ENCODE measurements at regions not wholly inside any gene's neighbourhood (a gene's known extent, or its start where the extent isn't known, plus 50 kb on each side); places are given as distances from the start of the nearest gene placed in this dataset.

GRCh38 chr18:77187189-77187588 is 54.6 kb upstream of the MBP start:
- Histone ChIP-seq H3K36me3 (no peaks in the 10 kb centered on the region), H3K27me3 (no peaks in the 10 kb centered on the region), H3K4me1 (no peaks in the 10 kb centered on the region), H3K4me3 (no peak overlapping the region), H3K27ac (no peak overlapping the region), H3K9me3 (no peaks in the 10 kb centered on the region)
- no peak for DNase-seq
- no peak for TF ChIP-seq POLR2A (IDR thresholded peaks at IDR 0.05)
- TF ChIP-seq, protein P1, sequence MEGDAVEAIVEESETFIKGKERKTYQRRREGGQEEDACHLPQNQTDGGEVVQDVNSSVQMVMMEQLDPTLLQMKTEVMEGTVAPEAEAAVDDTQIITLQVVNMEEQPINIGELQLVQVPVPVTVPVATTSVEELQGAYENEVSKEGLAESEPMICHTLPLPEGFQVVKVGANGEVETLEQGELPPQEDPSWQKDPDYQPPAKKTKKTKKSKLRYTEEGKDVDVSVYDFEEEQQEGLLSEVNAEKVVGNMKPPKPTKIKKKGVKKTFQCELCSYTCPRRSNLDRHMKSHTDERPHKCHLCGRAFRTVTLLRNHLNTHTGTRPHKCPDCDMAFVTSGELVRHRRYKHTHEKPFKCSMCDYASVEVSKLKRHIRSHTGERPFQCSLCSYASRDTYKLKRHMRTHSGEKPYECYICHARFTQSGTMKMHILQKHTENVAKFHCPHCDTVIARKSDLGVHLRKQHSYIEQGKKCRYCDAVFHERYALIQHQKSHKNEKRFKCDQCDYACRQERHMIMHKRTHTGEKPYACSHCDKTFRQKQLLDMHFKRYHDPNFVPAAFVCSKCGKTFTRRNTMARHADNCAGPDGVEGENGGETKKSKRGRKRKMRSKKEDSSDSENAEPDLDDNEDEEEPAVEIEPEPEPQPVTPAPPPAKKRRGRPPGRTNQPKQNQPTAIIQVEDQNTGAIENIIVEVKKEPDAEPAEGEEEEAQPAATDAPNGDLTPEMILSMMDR (IDR thresholded peaks at IDR 0.05): no peak
- intact Hi-C loops (cut with DNase I; ENCODE audit: low total_unique reads): no loop called here

- H3K4me3 ChIP-seq: no peak overlapping the region
- no peaks in the 10 kb centered on the region for H3K4me1 ChIP-seq
- no peaks in the 10 kb centered on the region for H3K9me3 ChIP-seq
- peak overlapping the region; percentile 2 to 26 for H3K27ac ChIP-seq
- TF ChIP-seq, protein P1 (IDR thresholded peaks at IDR 0.05): no peak
- no peak for DNase-seq
- intact Hi-C loops (cut with DNase I; ENCODE audit: low total_unique reads): no loop called here
- no peaks in the 10 kb centered on the region for H3K27me3 ChIP-seq
- H3K36me3 ChIP-seq: no peaks in the 10 kb centered on the region
These were observed 58.4 kb upstream of the GALR1 start for GRCh38 chr18:77191071-77191751.

GRCh38 chr18:77197073-77197472 is 52.6 kb upstream of the GALR1 start:
- H3K4me3 ChIP-seq: no peak overlapping the region
- H3K36me3 ChIP-seq: no peaks in the 10 kb centered on the region
- H3K27ac ChIP-seq: no peak overlapping the region
- no peak for DNase-seq
- intact Hi-C loops (cut with DNase I; ENCODE audit: low total_unique reads): no loop called here
- no peaks in the 10 kb centered on the region for H3K9me3 ChIP-seq
- no peak for TF ChIP-seq POLR2A (IDR thresholded peaks at IDR 0.05)
- TF ChIP-seq, protein P1 (IDR thresholded peaks at IDR 0.05): no peak
- no peaks in the 10 kb centered on the region for H3K27me3 ChIP-seq
- no peaks in the 10 kb centered on the region for H3K4me1 ChIP-seq

DNA sequence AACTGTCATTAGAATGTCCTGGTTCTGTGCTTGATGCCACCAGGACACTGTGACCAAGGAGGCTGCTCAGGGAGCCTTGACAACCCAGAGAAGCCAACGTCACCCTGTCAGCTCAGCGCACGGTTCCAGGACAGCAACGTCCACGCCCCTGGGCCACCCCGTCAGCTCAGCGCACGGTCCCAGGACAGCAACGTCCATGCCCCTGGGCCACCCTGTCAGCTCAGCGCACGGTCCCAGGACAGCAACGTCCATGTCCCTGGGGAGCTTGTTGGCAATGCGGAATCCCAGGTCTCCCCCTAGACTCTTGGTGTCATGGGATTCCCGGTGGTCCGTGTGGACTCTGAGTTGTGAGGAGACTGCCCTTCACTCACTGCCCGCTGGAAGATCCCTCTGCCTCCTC is 51.0 kb upstream of the GALR1 start:
- Histone ChIP-seq H3K27ac (no peak overlapping the region), H3K36me3 (no peaks in the 10 kb centered on the region), H3K4me3 (no peak overlapping the region), H3K27me3 (no peaks in the 10 kb centered on the region), H3K4me1 (no peaks in the 10 kb centered on the region), H3K9me3 (no peaks in the 10 kb centered on the region)
- DNase-seq: no peak
- TF ChIP-seq, protein P1 (IDR thresholded peaks at IDR 0.05): no peak
- no peak for TF ChIP-seq POLR2A (IDR thresholded peaks at IDR 0.05)
- intact Hi-C loops (cut with DNase I; ENCODE audit: low total_unique reads): no loop called here

DNA sequence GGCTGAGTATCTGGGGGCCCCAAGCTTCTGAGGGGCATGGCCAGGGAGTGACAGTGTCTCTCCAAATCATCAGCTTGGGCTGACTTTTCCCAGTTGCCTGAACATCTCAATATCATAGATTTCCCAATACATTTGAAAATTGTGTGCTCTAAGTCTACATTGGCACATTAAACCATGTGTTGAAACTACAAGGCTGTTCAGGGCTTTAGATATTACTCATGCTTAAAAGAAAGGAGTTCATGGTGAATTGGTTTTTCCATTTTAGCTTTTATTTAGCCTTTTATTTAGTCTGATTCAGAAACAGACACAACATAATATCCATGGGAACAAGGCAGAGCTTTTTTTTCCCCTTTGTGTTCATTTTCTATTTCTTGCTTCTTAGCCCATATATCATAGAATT is 49.9 kb upstream of the GALR1 start:
- no peaks in the 10 kb centered on the region for H3K9me3 ChIP-seq
- no peaks in the 10 kb centered on the region for H3K36me3 ChIP-seq
- TF ChIP-seq, protein P1 (IDR thresholded peaks at IDR 0.05): no peak
- no peak for TF ChIP-seq POLR2A (IDR thresholded peaks at IDR 0.05)
- intact Hi-C loops (cut with DNase I; ENCODE audit: low total_unique reads): no loop called here
- H3K4me1 ChIP-seq: no peaks in the 10 kb centered on the region
- H3K27me3 ChIP-seq: no peaks in the 10 kb centered on the region
- no peak overlapping the region for H3K27ac ChIP-seq
- DNase-seq: no peak
- no peak overlapping the region for H3K4me3 ChIP-seq
